H9 (cell line): ENCODE measurements at regions not wholly inside any gene's neighbourhood (a gene's known extent, or its start where the extent isn't known, plus 50 kb on each side); places are given as distances from the start of the nearest gene placed in this dataset.

Experiments used
- DNase-seq: peaks from one replicate; pipeline ENCODE4 v3.0.0-alpha.2; 2017
- H2AFZ ChIP-seq: one replicate; pipeline ENCODE4 v1.6.1; 2013; ENCODE audit warnings: mild to moderate bottlenecking, low read length, control low read depth, moderate library complexity
- H2AK5ac ChIP-seq: 2 replicates; pipeline ENCODE4 v1.6.1; 2013; ENCODE audit warnings: low read length, control low read depth, mixed read lengths; ENCODE audit not compliant: insufficient read length
- H2BK120ac ChIP-seq: one replicate; pipeline ENCODE4 v1.6.1; 2013; ENCODE audit warnings: low read depth, mild to moderate bottlenecking, low read length, control low read depth, inconsistent platforms; ENCODE audit not compliant: poor library complexity, severe bottlenecking
- H2BK12ac ChIP-seq: 2 replicates; pipeline ENCODE4 v1.6.1; 2013; ENCODE audit warnings: low read length, control low read depth, mixed read lengths, low read depth; ENCODE audit not compliant: insufficient read length
- H2BK15ac ChIP-seq: 2 replicates; pipeline ENCODE4 v1.6.1; 2013; ENCODE audit warnings: low read depth, low read length, control low read depth
- H2BK20ac ChIP-seq: one replicate; pipeline ENCODE4 v1.6.1; 2013; ENCODE audit warnings: low read depth, mild to moderate bottlenecking, low read length, control low read depth, inconsistent platforms; ENCODE audit not compliant: poor library complexity, severe bottlenecking
- H2BK5ac ChIP-seq: 2 replicates; pipeline ENCODE4 v1.6.1; 2013; ENCODE audit warnings: low read length, control low read depth, mixed read lengths; ENCODE audit not compliant: insufficient read length
- H3K14ac ChIP-seq: 2 replicates; pipeline ENCODE4 v1.6.1; 2013; ENCODE audit warnings: low read length, control low read depth; ENCODE audit not compliant: insufficient read depth
- H3K18ac ChIP-seq: 2 replicates; pipeline ENCODE4 v1.6.1; 2013; ENCODE audit warnings: low read depth, mild to moderate bottlenecking, mixed read lengths, low read length, control low read depth; ENCODE audit not compliant: insufficient read length
- H3K23ac ChIP-seq: 2 replicates; pipeline ENCODE4 v1.6.1; 2013; ENCODE audit warnings: low read length, control low read depth, mixed read lengths, low read depth; ENCODE audit not compliant: insufficient read length
- H3K23me2 ChIP-seq: 2 replicates; pipeline ENCODE4 v1.6.1; 2013; ENCODE audit warnings: low read depth, mild to moderate bottlenecking, mixed read lengths, low read length, control low read depth; ENCODE audit not compliant: insufficient read length, poor library complexity, severe bottlenecking
- H3K27ac ChIP-seq: 2 replicates; pipeline ENCODE4 v1.5.1; 2013; ENCODE audit warnings: low read length, control low read depth, mixed read lengths, low read depth; ENCODE audit not compliant: insufficient read length
- H3K27me3 ChIP-seq: 2 replicates; pipeline ENCODE4 v1.6.1; 2013; ENCODE audit warnings: low read length, control low read depth, inconsistent platforms; ENCODE audit not compliant: insufficient read depth
- H3K4ac ChIP-seq: 2 replicates; pipeline ENCODE4 v1.6.1; 2013; ENCODE audit warnings: low read depth, mild to moderate bottlenecking, control low read depth, inconsistent platforms, low read length, moderate library complexity
- H3K4me1 ChIP-seq: 2 replicates; pipeline ENCODE4 v1.6.1; 2013; ENCODE audit warnings: low read length, control low read depth, inconsistent platforms; ENCODE audit not compliant: insufficient read depth
- H3K4me2 ChIP-seq: 2 replicates; pipeline ENCODE4 v1.6.1; 2013; ENCODE audit warnings: low read length, control low read depth, mixed read lengths; ENCODE audit not compliant: insufficient read length, insufficient read depth
- H3K56ac ChIP-seq: 2 replicates; pipeline ENCODE4 v1.6.1; 2013; ENCODE audit warnings: low read depth, mild to moderate bottlenecking, mixed read lengths, low read length, control low read depth; ENCODE audit not compliant: insufficient read length
- H3K79me1 ChIP-seq: 2 replicates; pipeline ENCODE4 v1.6.1; 2013; ENCODE audit warnings: low read depth, mild to moderate bottlenecking, moderate library complexity, low read length, control low read depth, inconsistent platforms; ENCODE audit not compliant: insufficient read depth, poor library complexity, severe bottlenecking
- H3K79me2 ChIP-seq: 2 replicates; pipeline ENCODE4 v1.6.1; 2013; ENCODE audit warnings: low read length, control low read depth, inconsistent platforms; ENCODE audit not compliant: insufficient read depth
- H3K9ac ChIP-seq: 2 replicates; pipeline ENCODE4 v1.6.1; 2013; ENCODE audit warnings: low read length, control low read depth, mixed read lengths; ENCODE audit not compliant: insufficient read length; ENCODE audit errors: extremely low read depth
- H3K9me3 ChIP-seq: one replicate; pipeline ENCODE4 v1.6.1; 2013; ENCODE audit warnings: low read depth, low read length, inconsistent platforms; ENCODE audit not compliant: control insufficient read depth
- H3T11ph ChIP-seq: one replicate; pipeline ENCODE4 v1.6.1; 2013; ENCODE audit warnings: mild to moderate bottlenecking, low read length, control low read depth, inconsistent platforms
- H4K20me1 ChIP-seq: one replicate; pipeline ENCODE4 v1.6.1; 2013; ENCODE audit not compliant: control insufficient read depth, insufficient read length, insufficient read depth
- H4K5ac ChIP-seq: 2 replicates; pipeline ENCODE4 v1.6.1; 2013; ENCODE audit warnings: low read depth, mild to moderate bottlenecking, mixed read lengths, low read length, control low read depth; ENCODE audit not compliant: insufficient read length
- H4K8ac ChIP-seq: replicated peaks from 2 replicates; pipeline ENCODE4 v1.6.1; 2013; ENCODE audit warnings: low read length, control low read depth, mixed read lengths, low read depth; ENCODE audit not compliant: insufficient read length
- H4K91ac ChIP-seq: 2 replicates; pipeline ENCODE4 v1.6.1; 2013; ENCODE audit warnings: low read depth, mild to moderate bottlenecking, moderate library complexity, mixed read lengths, low read length, control low read depth; ENCODE audit not compliant: insufficient read length
- H3K27ac Mint-ChIP-seq, 3 experiments: 2 replicates in 2 of 3; 3 replicates in 1 of 3; pipeline ENCODE4 v1.8.0; 2020 to 2021; ENCODE audit warnings: mixed read lengths in 3 of 3, mild to moderate bottlenecking in 1 of 3, moderate library complexity in 1 of 3
- H3K27me3 Mint-ChIP-seq: 2 replicates; pipeline ENCODE4 v1.8.0; 2021; ENCODE audit warnings: low read depth, mild to moderate bottlenecking, moderate library complexity, mixed read lengths
- H3K36me3 Mint-ChIP-seq, 3 experiments: 2 replicates in 2 of 3; 3 replicates in 1 of 3; pipeline ENCODE4 v1.8.0; 2020 to 2021; ENCODE audit warnings: low read depth in 3 of 3, mixed read lengths in 3 of 3; ENCODE audit not compliant: insufficient read depth in 1 of 3
- H3K4me1 Mint-ChIP-seq, 2 experiments: 2 replicates each; pipeline ENCODE4 v1.8.0; 2020; ENCODE audit warnings: mixed read lengths in 2 of 2
- H3K4me3 Mint-ChIP-seq, 2 experiments: 2 replicates in 1 of 2; 3 replicates in 1 of 2; pipeline ENCODE4 v1.8.0; 2020 to 2021; ENCODE audit warnings: mild to moderate bottlenecking in 2 of 2, mixed read lengths in 2 of 2, moderate library complexity in 1 of 2
- H3K9me3 Mint-ChIP-seq, 2 experiments: 2 replicates in 1 of 2; 3 replicates in 1 of 2; pipeline ENCODE4 v1.8.0; 2020; ENCODE audit warnings: mild to moderate bottlenecking in 2 of 2, mixed read lengths in 2 of 2, moderate library complexity in 1 of 2
- TF ChIP-seq, protein P1 (sequence below): fragments of 200-600 bp; sonication (generic); conservative IDR thresholded peaks from 3 replicates; pipeline ENCODE4 v1.8.0; 2021; ENCODE audit warnings: antibody characterized with exemption, mild to moderate bottlenecking

GRCh38 chr5:96258692-96259091 is 174.4 kb downstream of the PCSK1 start:
- no peak overlapping the region for H4K91ac ChIP-seq
- H3K4ac ChIP-seq = no peak overlapping the region
- H2AFZ ChIP-seq = no peak overlapping the region
- no peak overlapping the region for H4K5ac ChIP-seq
- Mint-ChIP-seq H3K4me3 (no peak overlapping the region), H3K27ac (no peak overlapping the region), H3K9me3 (no peaks in the 10 kb centered on the region), H3K36me3 (no peaks in the 10 kb centered on the region), H3K4me1 (peaks cover 3 to 5% of the 10 kb centered on the region in 2 experiments; a peak in 3 of 4 replicates), H3K27me3 (no peaks in the 10 kb centered on the region)
- H2BK5ac ChIP-seq = no peak overlapping the region
- H2BK15ac ChIP-seq = no peak overlapping the region
- H3K27me3 ChIP-seq = no peaks in the 10 kb centered on the region
- TF ChIP-seq, protein P1, sequence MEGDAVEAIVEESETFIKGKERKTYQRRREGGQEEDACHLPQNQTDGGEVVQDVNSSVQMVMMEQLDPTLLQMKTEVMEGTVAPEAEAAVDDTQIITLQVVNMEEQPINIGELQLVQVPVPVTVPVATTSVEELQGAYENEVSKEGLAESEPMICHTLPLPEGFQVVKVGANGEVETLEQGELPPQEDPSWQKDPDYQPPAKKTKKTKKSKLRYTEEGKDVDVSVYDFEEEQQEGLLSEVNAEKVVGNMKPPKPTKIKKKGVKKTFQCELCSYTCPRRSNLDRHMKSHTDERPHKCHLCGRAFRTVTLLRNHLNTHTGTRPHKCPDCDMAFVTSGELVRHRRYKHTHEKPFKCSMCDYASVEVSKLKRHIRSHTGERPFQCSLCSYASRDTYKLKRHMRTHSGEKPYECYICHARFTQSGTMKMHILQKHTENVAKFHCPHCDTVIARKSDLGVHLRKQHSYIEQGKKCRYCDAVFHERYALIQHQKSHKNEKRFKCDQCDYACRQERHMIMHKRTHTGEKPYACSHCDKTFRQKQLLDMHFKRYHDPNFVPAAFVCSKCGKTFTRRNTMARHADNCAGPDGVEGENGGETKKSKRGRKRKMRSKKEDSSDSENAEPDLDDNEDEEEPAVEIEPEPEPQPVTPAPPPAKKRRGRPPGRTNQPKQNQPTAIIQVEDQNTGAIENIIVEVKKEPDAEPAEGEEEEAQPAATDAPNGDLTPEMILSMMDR = no peak
- H3K79me1 ChIP-seq = no peaks in the 10 kb centered on the region
- no peak overlapping the region for H2BK12ac ChIP-seq
- no peak overlapping the region for H3K14ac ChIP-seq
- no peak overlapping the region for H3K56ac ChIP-seq
- H3K9ac ChIP-seq = no peak overlapping the region
- H3K27ac ChIP-seq = no peak overlapping the region
- no peak overlapping the region for H2BK120ac ChIP-seq
- H3K23me2 ChIP-seq = no peaks in the 10 kb centered on the region
- H3K9me3 ChIP-seq = no peaks in the 10 kb centered on the region
- no peaks in the 10 kb centered on the region for H3K4me1 ChIP-seq
- no peak overlapping the region for H2BK20ac ChIP-seq
- H2AK5ac ChIP-seq = no peak overlapping the region
- no peaks in the 10 kb centered on the region for H4K20me1 ChIP-seq
- H3K18ac ChIP-seq = no peak overlapping the region
- no peak for DNase-seq
- H3T11ph ChIP-seq = no peak overlapping the region
- H3K4me2 ChIP-seq = no peak overlapping the region
- no peak overlapping the region for H3K23ac ChIP-seq
- no peak overlapping the region for H4K8ac ChIP-seq
- H3K79me2 ChIP-seq = no peaks in the 10 kb centered on the region
